ENCODE measurements at regions not wholly inside any gene's neighbourhood (a gene's known extent, or its start where the extent isn't known, plus 50 kb on each side); places are given as distances from the start of the nearest gene placed in this dataset.

GRCh38 chr3:115520651-115521245 lies 102.6 kb upstream of the GAP43 start:
- Histone ChIP-seq H2BK5ac (ENCODE audit: insufficient read length, low read length) (no peak overlapping the region), H4K5ac (ENCODE audit: insufficient read length, low read depth, low read length) (no peak overlapping the region), H4K91ac (ENCODE audit: insufficient read length, low read depth, low read length) (no peak overlapping the region), H2BK120ac (ENCODE audit: low read depth, low read length, poor library complexity, severe bottlenecking) (no peak overlapping the region), H3K79me1 (ENCODE audit: insufficient read depth, low read depth, low read length, poor library complexity, severe bottlenecking) (no peaks in the 10 kb centered on the region), H3K14ac (ENCODE audit: insufficient read depth, low read length) (no peak overlapping the region), H3K56ac (ENCODE audit: insufficient read length, low read depth, low read length) (no peak overlapping the region), H4K8ac (replicated peaks; ENCODE audit: insufficient read length, low read depth, low read length) (no peak overlapping the region), H3K4me1 (ENCODE audit: insufficient read depth, low read length) (no peaks in the 10 kb centered on the region), H2BK12ac (ENCODE audit: insufficient read length, low read depth, low read length) (no peak overlapping the region), H3K4ac (ENCODE audit: low read depth, low read length) (no peak overlapping the region), H4K20me1 (ENCODE audit: control insufficient read depth, insufficient read depth, insufficient read length) (no peaks in the 10 kb centered on the region), H3T11ph (ENCODE audit: low read length) (no peak overlapping the region), H2AFZ (ENCODE audit: low read length) (no peak overlapping the region), H3K23ac (ENCODE audit: insufficient read length, low read depth, low read length) (no peak overlapping the region), H2BK15ac (ENCODE audit: low read depth, low read length) (no peak overlapping the region), H3K9ac (ENCODE audit: extremely low read depth, insufficient read length, low read length) (no peak overlapping the region), H3K4me2 (ENCODE audit: insufficient read depth, insufficient read length, low read length) (no peak overlapping the region), H3K18ac (ENCODE audit: insufficient read length, low read depth, low read length) (no peak overlapping the region), H3K27me3 (ENCODE audit: insufficient read depth, low read length) (no peaks in the 10 kb centered on the region), H3K79me2 (ENCODE audit: insufficient read depth, low read length) (no peaks in the 10 kb centered on the region), H3K9me3 (ENCODE audit: control insufficient read depth, low read depth, low read length) (no peaks in the 10 kb centered on the region), H3K23me2 (ENCODE audit: insufficient read length, low read depth, low read length, poor library complexity, severe bottlenecking) (no peaks in the 10 kb centered on the region), H2BK20ac (ENCODE audit: low read depth, low read length, poor library complexity, severe bottlenecking) (no peak overlapping the region), H3K27ac (ENCODE audit: insufficient read length, low read depth, low read length) (no peak overlapping the region), H2AK5ac (ENCODE audit: insufficient read length, low read length) (no peak overlapping the region)
- TF ChIP-seq CTCF (conservative IDR thresholded peaks at IDR 0.05): no peak
- Mint-ChIP-seq H3K9me3 (no peaks in the 10 kb centered on the region), H3K27ac (no peak overlapping the region; a peak in 2 of 7 replicates), H3K36me3 (ENCODE audit: insufficient read depth in 1 of 3, low read depth in 3 of 3) (no peaks in the 10 kb centered on the region), H3K4me1 (peaks cover 27 to 29% of the 10 kb centered on the region in 2 experiments), H3K27me3 (ENCODE audit: low read depth) (no peaks in the 10 kb centered on the region), H3K4me3 (no peak overlapping the region)
- DNase-seq: no peak

Measured in H9 (cell line).